ENCODE measurements at regions not wholly inside any gene's neighbourhood (a gene's known extent, or its start where the extent isn't known, plus 50 kb on each side); places are given as distances from the start of the nearest gene placed in this dataset.
A peak's percentile ranks its signal among the peaks of the same experiment; 100 is the strongest.

GRCh38 chr18:10234912-10235660 is 219.3 kb upstream of the APCDD1 start:
- no peak overlapping the region for H3K27ac ChIP-seq
- no peak for TF ChIP-seq CTCF (IDR thresholded peaks at IDR 0.05; ENCODE audit: low read depth, low read length, missing control alignments)
- no peak overlapping the region for H3K4me3 ChIP-seq (ENCODE audit: low read depth, low read length)
- H3K36me3 ChIP-seq (replicated peaks): no peaks in the 10 kb centered on the region
- in situ Hi-C loops (cut with HindIII; ENCODE audit: low pct_ligation_motif_present, low sequenced_read_pairs): no loop called here
- H3K27me3 ChIP-seq (replicated peaks): no peaks in the 10 kb centered on the region
- DNase-seq: peak; percentile 24

- no peaks in the 10 kb centered on the region for H3K36me3 ChIP-seq (replicated peaks)
- no peak overlapping the region for H3K4me3 ChIP-seq (ENCODE audit: low read depth, low read length)
- in situ Hi-C loops (cut with HindIII; ENCODE audit: low pct_ligation_motif_present, low sequenced_read_pairs): no loop called here
- DNase-seq: no peak
- no peak for TF ChIP-seq CTCF (IDR thresholded peaks at IDR 0.05; ENCODE audit: low read depth, low read length, missing control alignments)
- no peaks in the 10 kb centered on the region for H3K27me3 ChIP-seq (replicated peaks)
- no peak overlapping the region for H3K27ac ChIP-seq
Observed at GRCh38 chr18:10235661-10235952, 218.8 kb upstream of the APCDD1 start.

- in situ Hi-C loops (cut with HindIII; ENCODE audit: low pct_ligation_motif_present, low sequenced_read_pairs): no loop called here
- Histone ChIP-seq H3K36me3 (replicated peaks) (no peaks in the 10 kb centered on the region), H3K4me3 (ENCODE audit: low read depth, low read length) (no peak overlapping the region), H3K27ac (no peak overlapping the region), H3K27me3 (replicated peaks) (no peaks in the 10 kb centered on the region)
- TF ChIP-seq CTCF (IDR thresholded peaks at IDR 0.05; ENCODE audit: low read depth, low read length, missing control alignments): no peak
- DNase-seq: no peak
Observed at GRCh38 chr18:10239103-10239502, 215.3 kb upstream of the APCDD1 start.

GRCh38 chr18:10239991-10240634 is 214.3 kb upstream of the APCDD1 start:
- H3K36me3 ChIP-seq (replicated peaks): no peaks in the 10 kb centered on the region
- TF ChIP-seq CTCF (IDR thresholded peaks at IDR 0.05; ENCODE audit: low read depth, low read length, missing control alignments): no peak
- in situ Hi-C loops (cut with HindIII; ENCODE audit: low pct_ligation_motif_present, low sequenced_read_pairs): no loop called here
- H3K27me3 ChIP-seq (replicated peaks): no peaks in the 10 kb centered on the region
- DNase-seq: no peak
- no peak overlapping the region for H3K27ac ChIP-seq
- no peak overlapping the region for H3K4me3 ChIP-seq (ENCODE audit: low read depth, low read length)

GRCh38 chr18:10240973-10241372 is 213.5 kb upstream of the APCDD1 start:
- H3K36me3 ChIP-seq (replicated peaks): no peaks in the 10 kb centered on the region
- no peak overlapping the region for H3K4me3 ChIP-seq (ENCODE audit: low read depth, low read length)
- no peak overlapping the region for H3K27ac ChIP-seq
- in situ Hi-C loops (cut with HindIII; ENCODE audit: low pct_ligation_motif_present, low sequenced_read_pairs): no loop called here
- no peaks in the 10 kb centered on the region for H3K27me3 ChIP-seq (replicated peaks)
- DNase-seq: no peak
- TF ChIP-seq CTCF (IDR thresholded peaks at IDR 0.05; ENCODE audit: low read depth, low read length, missing control alignments): no peak

GRCh38 chr18:10241579-10241978 is 212.9 kb upstream of the APCDD1 start:
- TF ChIP-seq CTCF (IDR thresholded peaks at IDR 0.05; ENCODE audit: low read depth, low read length, missing control alignments): no peak
- in situ Hi-C loops (cut with HindIII; ENCODE audit: low pct_ligation_motif_present, low sequenced_read_pairs): no loop called here
- H3K27ac ChIP-seq: no peak overlapping the region
- DNase-seq: no peak
- H3K4me3 ChIP-seq (ENCODE audit: low read depth, low read length): no peak overlapping the region
- H3K27me3 ChIP-seq (replicated peaks): no peaks in the 10 kb centered on the region
- no peaks in the 10 kb centered on the region for H3K36me3 ChIP-seq (replicated peaks)

Data from brain microvascular endothelial cell (primary cell).